Body of pancreas (tissue), 4 donors: ENCODE measurements at regions not wholly inside any gene's neighbourhood (a gene's known extent, or its start where the extent isn't known, plus 50 kb on each side); places are given as distances from the start of the nearest gene placed in this dataset. TPM values are rescaled to one million over a fixed set of nuclear protein-coding genes. Genes with fewer than 3 reads are reported as not detected.

Experiments used
- ATAC-seq: fragments of 150-250 bp; one replicate; pipeline ENCODE4 v1.9.1; 2016
- DNase-seq, 4 donors: peaks; one replicate each; pipeline ENCODE4 v3.0.0-alpha.2; 2019
- H3K27ac ChIP-seq, 4 donors: fragments of 200-600 bp; sonication (generic); 1 replicate in 3 of 4; 2 replicates in 1 of 4; pipeline versions ENCODE4 v1.5.1 to v1.6.1; 2016 to 2019; ENCODE audit warnings: mild to moderate bottlenecking in 1 of 4, mixed read lengths in 1 of 4, moderate library complexity in 1 of 4
- H3K27me3 ChIP-seq, 2 donors: fragments of 200-600 bp; sonication (generic); one replicate each; pipeline ENCODE4 v1.6.0; 2016; ENCODE audit warnings: mild to moderate bottlenecking in 1 of 2
- H3K36me3 ChIP-seq, 2 donors: fragments of 200-600 bp; sonication (generic); replicated peaks in 1 of 2; 2 replicates each; pipeline ENCODE4 v1.5.1; 2016; ENCODE audit warnings: low read depth in 2 of 2; ENCODE audit not compliant: insufficient read depth in 1 of 2
- H3K4me1 ChIP-seq: fragments of 200-600 bp; sonication (generic); one replicate; pipeline ENCODE4 v1.6.0; 2016
- H3K4me3 ChIP-seq, 2 donors: fragments of 200-600 bp; sonication (generic); 1 replicate in 1 of 2; 2 replicates in 1 of 2; pipeline ENCODE4 v1.5.1; 2016 to 2019
- H3K9me3 ChIP-seq, 3 donors: fragments of 200-600 bp; sonication (generic); 1 replicate in 2 of 3; 2 replicates in 1 of 3; pipeline ENCODE4 v1.5.1; 2016
- POLR2A ChIP-seq, 3 donors: fragments of 450-650 bp; IDR thresholded peaks; one replicate each; pipeline ENCODE4 v1.6.1; 2016; ENCODE audit warnings: antibody characterized with exemption in 3 of 3, mild to moderate bottlenecking in 2 of 3
- WGBS, 2 donors: methylation state at CpG; one replicate each; pipeline ENCODE4 v1.1.5; 2017; 5-methylcytosine and 5-hydroxymethylcytosine counted together
- intact Hi-C: fragments of 100-400 bp; cut with DNase I; formaldehyde crosslinking; loops from one replicate; pipeline ENCODE4 v1.15.1; 2023
- small RNA-seq: library from RNA; depleted of rRNA; stranded (forward); fragments of <200 nt; gene quantifications from one replicate; pipeline ENCODE3, GENCODE V24; 2016
- TF ChIP-seq, protein P1 (sequence below), 7 experiments: fragments of 450-650 bp in 4 of 7; fragments of 200-600 bp in 3 of 7; sonication (generic) in 3 of 7; IDR thresholded peaks; one replicate each; pipeline ENCODE4 v1.5.1; 2016 to 2019; ENCODE audit warnings: antibody characterized with exemption in 7 of 7

DNA sequence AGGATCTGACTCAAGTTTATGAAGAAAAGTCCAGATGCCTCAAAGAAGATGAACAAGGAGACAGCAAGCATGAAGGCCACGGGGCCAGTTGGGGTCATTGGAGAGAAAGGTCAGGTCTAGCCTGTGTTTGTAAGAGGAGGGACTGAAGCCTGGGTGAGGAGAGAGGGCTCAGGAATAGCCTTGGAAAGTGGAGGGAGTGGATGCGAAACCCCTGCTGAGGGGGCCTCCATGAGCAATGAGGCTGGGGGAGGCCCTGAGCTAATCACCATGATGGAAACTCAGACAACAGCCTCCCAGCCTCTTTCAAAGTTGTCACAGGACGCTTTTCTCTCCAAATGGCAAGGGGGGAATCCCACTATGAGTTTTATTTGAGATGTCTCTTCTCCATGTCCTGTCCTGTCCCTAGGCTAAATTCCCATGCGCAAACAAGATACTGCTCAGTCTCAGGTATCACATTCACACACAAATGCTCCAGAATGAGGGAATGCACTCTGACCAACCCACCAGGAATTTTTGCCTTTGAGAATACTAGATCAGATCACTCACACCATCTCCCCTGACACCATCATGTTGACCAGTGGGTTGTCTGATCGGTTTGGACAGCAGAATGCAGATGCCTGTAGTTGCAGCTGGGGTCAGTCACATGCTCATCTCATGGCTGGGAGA lies 51.3 kb upstream of the TOP3B start:
- ATAC-seq (no peak), DNase-seq (no peak)
- H3K4me3 ChIP-seq: no peak overlapping the region
- H3K27me3 ChIP-seq: no peaks in the 10 kb centered on the region
- H3K36me3 ChIP-seq: no peaks in the 10 kb centered on the region
- WGBS, 2 donors: 64 to 71% methylated on average over 5 of the region's 5 CpGs
- TF ChIP-seq POLR2A (IDR thresholded peaks at IDR 0.05): no peak
- TF ChIP-seq, protein P1, sequence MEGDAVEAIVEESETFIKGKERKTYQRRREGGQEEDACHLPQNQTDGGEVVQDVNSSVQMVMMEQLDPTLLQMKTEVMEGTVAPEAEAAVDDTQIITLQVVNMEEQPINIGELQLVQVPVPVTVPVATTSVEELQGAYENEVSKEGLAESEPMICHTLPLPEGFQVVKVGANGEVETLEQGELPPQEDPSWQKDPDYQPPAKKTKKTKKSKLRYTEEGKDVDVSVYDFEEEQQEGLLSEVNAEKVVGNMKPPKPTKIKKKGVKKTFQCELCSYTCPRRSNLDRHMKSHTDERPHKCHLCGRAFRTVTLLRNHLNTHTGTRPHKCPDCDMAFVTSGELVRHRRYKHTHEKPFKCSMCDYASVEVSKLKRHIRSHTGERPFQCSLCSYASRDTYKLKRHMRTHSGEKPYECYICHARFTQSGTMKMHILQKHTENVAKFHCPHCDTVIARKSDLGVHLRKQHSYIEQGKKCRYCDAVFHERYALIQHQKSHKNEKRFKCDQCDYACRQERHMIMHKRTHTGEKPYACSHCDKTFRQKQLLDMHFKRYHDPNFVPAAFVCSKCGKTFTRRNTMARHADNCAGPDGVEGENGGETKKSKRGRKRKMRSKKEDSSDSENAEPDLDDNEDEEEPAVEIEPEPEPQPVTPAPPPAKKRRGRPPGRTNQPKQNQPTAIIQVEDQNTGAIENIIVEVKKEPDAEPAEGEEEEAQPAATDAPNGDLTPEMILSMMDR (IDR thresholded peaks at IDR 0.05): no peak
- no peak overlapping the region for H3K27ac ChIP-seq
- H3K4me1 ChIP-seq: no peaks in the 10 kb centered on the region
- no peaks in the 10 kb centered on the region for H3K9me3 ChIP-seq
- intact Hi-C loops: no loop called here

DNA sequence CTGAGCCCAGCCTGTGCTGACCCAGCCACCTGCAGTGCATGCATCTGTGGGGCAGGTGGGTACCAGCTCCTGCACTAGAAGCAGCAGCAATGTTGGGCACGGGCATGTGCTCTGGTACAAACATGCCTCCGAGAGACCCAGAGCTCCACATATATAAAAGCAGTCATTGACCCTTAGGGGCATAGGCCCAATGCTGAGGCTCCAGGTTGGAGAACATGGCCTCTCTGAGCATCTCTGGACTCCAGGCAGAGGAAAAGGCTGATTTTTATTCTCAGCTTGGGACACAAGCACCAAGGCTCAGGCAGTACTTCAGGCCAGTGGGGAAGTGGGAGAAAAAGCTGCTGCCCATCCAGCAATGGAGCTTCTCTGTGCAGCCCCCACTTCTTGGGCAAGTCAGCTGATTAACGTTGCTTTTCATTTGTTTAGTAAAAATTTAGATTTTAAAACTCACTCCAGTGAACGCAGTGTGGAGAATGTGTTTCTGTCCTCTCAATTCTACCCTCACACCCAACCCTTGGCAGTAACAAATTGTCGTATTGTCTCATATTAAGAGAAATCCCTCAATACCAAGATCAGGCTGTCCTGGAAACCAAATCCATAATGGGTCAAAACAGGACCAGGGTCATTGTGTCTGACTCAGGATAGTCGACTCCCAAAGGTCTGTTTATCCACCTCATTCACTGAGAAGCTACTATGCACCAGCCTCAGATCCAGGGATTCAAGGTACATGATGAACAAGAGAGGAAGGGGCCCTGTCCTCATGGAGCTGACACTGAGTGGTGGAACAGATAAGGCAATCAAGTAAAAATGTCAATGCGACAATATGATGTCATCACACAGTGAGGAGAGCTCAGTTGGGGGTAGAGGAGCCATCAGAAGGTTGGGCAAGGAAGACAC lies 50.6 kb upstream of the TOP3B start:
- ATAC-seq: no peak
- TF ChIP-seq, protein P1 (IDR thresholded peaks at IDR 0.05): no peak
- TF ChIP-seq POLR2A (IDR thresholded peaks at IDR 0.05): no peak
- Histone ChIP-seq H3K4me3 (no peak overlapping the region), H3K9me3 (no peaks in the 10 kb centered on the region), H3K36me3 (no peaks in the 10 kb centered on the region), H3K4me1 (no peaks in the 10 kb centered on the region), H3K27ac (no peak overlapping the region), H3K27me3 (no peaks in the 10 kb centered on the region)
- WGBS, 2 donors: 76 to 78% methylated on average over 7 of the region's 7 CpGs
- intact Hi-C loops: no loop called here
- DNase-seq: no peak

DNA sequence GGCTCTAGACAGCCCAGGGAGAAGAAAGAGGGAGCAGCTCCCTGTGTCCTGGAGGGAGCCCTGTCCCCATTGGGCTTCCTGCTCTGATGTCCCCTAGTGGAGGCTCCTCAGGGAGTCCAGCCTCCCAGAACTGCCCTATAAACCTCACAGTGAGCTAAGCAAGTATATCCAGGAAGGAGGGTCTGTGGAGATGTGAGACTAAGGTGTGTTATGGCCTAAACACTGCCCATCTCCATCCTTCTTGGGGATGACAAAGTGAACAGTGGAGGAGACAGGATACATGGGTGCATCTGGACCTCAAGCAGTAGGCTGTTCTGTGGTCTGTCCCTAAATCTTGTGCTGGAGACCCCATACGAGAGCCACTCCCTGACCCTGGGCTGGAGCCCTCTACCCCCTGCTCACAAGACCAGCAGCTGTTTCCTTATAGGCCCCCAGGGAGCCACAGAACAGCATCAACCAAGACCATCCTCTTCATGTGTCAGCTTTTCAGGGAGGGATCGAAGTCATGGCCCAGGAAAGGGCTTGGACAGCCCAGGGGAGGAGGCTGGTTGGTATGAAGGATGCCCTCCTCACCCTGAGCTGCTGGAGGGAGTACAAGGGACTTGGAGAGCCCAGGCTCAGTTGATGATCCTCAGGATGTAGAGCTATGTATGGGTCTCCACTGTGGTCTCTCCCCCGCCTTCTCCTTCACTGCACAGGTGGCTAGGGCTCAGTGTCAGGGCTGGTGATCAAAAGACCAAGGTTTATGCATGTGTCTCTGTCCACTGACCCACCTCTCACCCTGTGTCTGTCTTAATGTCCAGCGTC lies 49.7 kb upstream of the TOP3B start:
- ATAC-seq (no peak), DNase-seq (no peak)
- no peaks in the 10 kb centered on the region for H3K27me3 ChIP-seq
- H3K4me3 ChIP-seq: no peak overlapping the region
- H3K9me3 ChIP-seq: peaks cover 0 to 4% (median 0%) of the 10 kb centered on the region in 3 donors
- H3K36me3 ChIP-seq: no peaks in the 10 kb centered on the region
- intact Hi-C loops: no loop called here
- H3K27ac ChIP-seq: no peak overlapping the region
- no peaks in the 10 kb centered on the region for H3K4me1 ChIP-seq
- no peak for TF ChIP-seq POLR2A (IDR thresholded peaks at IDR 0.05)
- TF ChIP-seq, protein P1 (IDR thresholded peaks at IDR 0.05): no peak
- 52 to 64% methylated on average over 4 of the region's 4 CpGs for WGBS, 2 donors

Small RNA genes in the stretch of these regions (small RNA-seq; reads per million reads assigned to genes)
- gene AC245452.3 (not detected), gene AC245517.3 (not detected), gene AC245517.5 (not detected), gene IGLVIV-59 (not detected)
